PC-3 (cell line): ENCODE measurements at regions not wholly inside any gene's neighbourhood (a gene's known extent, or its start where the extent isn't known, plus 50 kb on each side); places are given as distances from the start of the nearest gene placed in this dataset.

Experiments used
- ATAC-seq: fragments of 200-7000 bp; cut with Tn5 transposase; 2 replicates; pipeline ENCODE4 v1.9.1; 2020; ENCODE audit warnings: mild to moderate bottlenecking, moderate library complexity
- BruUV-seq: library from RNA; stranded (reverse); fragments of 400-500 nt; replicated peaks from 2 replicates; lab custom pipeline; 2021; lab: Mats Ljungman, UMichigan
- CTCF ChIA-PET: fragments of 300-600 bp; sonication (Branson Sonifier 250); formaldehyde crosslinking; loops from one replicate; lab custom pipeline; 2022; ENCODE audit warnings: antibody characterized with exemption; lab: Charles Lee
- POLR2A ChIA-PET: fragments of 300-600 bp; sonication (Branson Sonifier 250); formaldehyde crosslinking; loops from one replicate; lab custom pipeline; 2022; ENCODE audit warnings: antibody characterized with exemption; ENCODE audit not compliant: unreplicated experiment; lab: Charles Lee
- DNase-seq: peaks from one replicate; pipeline ENCODE4 v3.0.0-alpha.2; 2015
- H2AFZ ChIP-seq: fragments of 300-600 bp; sonication (generic); 2 replicates; pipeline ENCODE4 v1.6.0; 2016; ENCODE audit warnings: antibody characterized with exemption, low read length
- H3F3A ChIP-seq: fragments of 300-600 bp; sonication (generic); one replicate; pipeline ENCODE4 v1.6.0; 2017; ENCODE audit warnings: antibody characterized with exemption, low read length, control low read depth, mild to moderate bottlenecking; ENCODE audit not compliant: unreplicated experiment
- H3K27ac ChIP-seq: fragments of 300-600 bp; sonication (generic); 2 replicates; pipeline ENCODE4 v1.5.1; 2016; ENCODE audit warnings: mild to moderate bottlenecking, low read length
- H3K27me3 ChIP-seq: fragments of 300-600 bp; sonication (generic); 2 replicates; pipeline ENCODE4 v1.6.1; 2016; ENCODE audit warnings: low read length, mixed read lengths
- H3K36me3 ChIP-seq: fragments of 300-600 bp; sonication (generic); 2 replicates; pipeline ENCODE4 v1.6.1; 2016; ENCODE audit warnings: low read depth, mixed run types, low read length, mixed read lengths
- H3K4me1 ChIP-seq: fragments of 300-600 bp; sonication (generic); 2 replicates; pipeline ENCODE4 v1.5.1; 2016; ENCODE audit warnings: low read length; ENCODE audit not compliant: insufficient read depth
- H3K4me2 ChIP-seq: fragments of 300-600 bp; sonication (generic); 2 replicates; pipeline ENCODE4 v1.6.0; 2016; ENCODE audit warnings: low read length
- H3K4me3 ChIP-seq: fragments of 300-600 bp; sonication (generic); 2 replicates; pipeline ENCODE4 v1.5.1; 2016; ENCODE audit warnings: mild to moderate bottlenecking, low read length, mixed read lengths
- H3K79me2 ChIP-seq: fragments of 300-600 bp; sonication (generic); 2 replicates; pipeline ENCODE4 v1.6.1; 2017; ENCODE audit warnings: low read length, mixed read lengths
- H3K9ac ChIP-seq: fragments of 300-600 bp; sonication (generic); 2 replicates; pipeline ENCODE4 v1.6.0; 2016; ENCODE audit warnings: mild to moderate bottlenecking, low read length
- H3K9me2 ChIP-seq: fragments of 300-600 bp; sonication (generic); replicated peaks from 2 replicates; pipeline ENCODE4 v1.6.1; 2016; ENCODE audit warnings: mixed run types, low read length, mixed read lengths
- H3K9me3 ChIP-seq: fragments of 300-600 bp; sonication (generic); 2 replicates; pipeline ENCODE4 v1.6.1; 2016; ENCODE audit warnings: low read length, mixed read lengths
- H4K20me1 ChIP-seq: fragments of 300-600 bp; sonication (generic); 2 replicates; pipeline ENCODE4 v1.6.1; 2016; ENCODE audit warnings: low read length, mixed read lengths
- EZH2 ChIP-seq: fragments of 300-600 bp; sonication (generic); IDR thresholded peaks from one replicate; pipeline ENCODE4 v1.6.1; 2017; ENCODE audit warnings: antibody characterized with exemption, mild to moderate bottlenecking, low read length; ENCODE audit not compliant: unreplicated experiment
- EZH2phosphoT487 ChIP-seq: fragments of 300-600 bp; sonication (generic); IDR thresholded peaks from 2 replicates; pipeline ENCODE4 v1.6.1; 2018; ENCODE audit warnings: mild to moderate bottlenecking, antibody characterized with exemption, low read length, borderline replicate concordance
- intact Hi-C: fragments of 100-400 bp; cut with micrococcal nuclease; formaldehyde crosslinking; loops from 2 replicates; pipeline ENCODE4 v1.9.0; 2023
- TF ChIP-seq, protein P1 (sequence below): fragments of 300-600 bp; sonication (generic); conservative IDR thresholded peaks from 2 replicates; pipeline ENCODE4 v1.5.1; 2017; ENCODE audit warnings: antibody characterized with exemption, low read depth, mild to moderate bottlenecking, low read length

DNA sequence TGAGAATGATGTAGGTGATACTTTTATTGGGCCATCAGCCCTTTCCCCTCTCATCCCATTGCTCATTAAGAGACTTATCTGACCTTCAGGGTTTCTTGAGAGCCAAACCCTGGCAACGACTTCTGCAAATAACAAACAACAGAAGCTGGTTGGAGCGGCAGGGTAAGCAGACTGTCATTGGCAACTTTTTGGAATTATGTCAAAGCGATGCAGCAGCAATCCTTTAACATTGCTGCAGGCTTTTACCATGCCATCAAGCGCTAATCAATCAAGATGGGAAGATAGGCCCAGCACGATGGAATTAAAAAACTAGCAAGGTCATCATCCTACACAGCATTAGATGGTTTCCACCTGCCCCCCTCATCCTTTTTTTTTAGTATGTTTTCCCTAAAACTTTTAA is 406.1 kb upstream of the PDE3A start:
- Histone ChIP-seq H3K4me2 (no peak overlapping the region), H3K9me3 (no peaks in the 10 kb centered on the region), H3K4me3 (no peak overlapping the region), H3K9ac (no peak overlapping the region), H3K9me2 (no peaks in the 10 kb centered on the region), H2AFZ (no peak overlapping the region), H3K4me1 (no peaks in the 10 kb centered on the region), H3K79me2 (no peaks in the 10 kb centered on the region), H3F3A (no peaks in the 10 kb centered on the region), H3K27me3 (peaks cover 11% of the 10 kb centered on the region), H4K20me1 (no peaks in the 10 kb centered on the region), H3K36me3 (no peaks in the 10 kb centered on the region), H3K27ac (no peak overlapping the region)
- no TSS peak for BruUV-seq
- ATAC-seq: no peak
- TF ChIP-seq, protein P1, sequence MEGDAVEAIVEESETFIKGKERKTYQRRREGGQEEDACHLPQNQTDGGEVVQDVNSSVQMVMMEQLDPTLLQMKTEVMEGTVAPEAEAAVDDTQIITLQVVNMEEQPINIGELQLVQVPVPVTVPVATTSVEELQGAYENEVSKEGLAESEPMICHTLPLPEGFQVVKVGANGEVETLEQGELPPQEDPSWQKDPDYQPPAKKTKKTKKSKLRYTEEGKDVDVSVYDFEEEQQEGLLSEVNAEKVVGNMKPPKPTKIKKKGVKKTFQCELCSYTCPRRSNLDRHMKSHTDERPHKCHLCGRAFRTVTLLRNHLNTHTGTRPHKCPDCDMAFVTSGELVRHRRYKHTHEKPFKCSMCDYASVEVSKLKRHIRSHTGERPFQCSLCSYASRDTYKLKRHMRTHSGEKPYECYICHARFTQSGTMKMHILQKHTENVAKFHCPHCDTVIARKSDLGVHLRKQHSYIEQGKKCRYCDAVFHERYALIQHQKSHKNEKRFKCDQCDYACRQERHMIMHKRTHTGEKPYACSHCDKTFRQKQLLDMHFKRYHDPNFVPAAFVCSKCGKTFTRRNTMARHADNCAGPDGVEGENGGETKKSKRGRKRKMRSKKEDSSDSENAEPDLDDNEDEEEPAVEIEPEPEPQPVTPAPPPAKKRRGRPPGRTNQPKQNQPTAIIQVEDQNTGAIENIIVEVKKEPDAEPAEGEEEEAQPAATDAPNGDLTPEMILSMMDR: no peak
- no peak for DNase-seq
- ChIA-PET CTCF (no interaction called here), POLR2A (no interaction called here)
- intact Hi-C loops: no loop called here

DNA sequence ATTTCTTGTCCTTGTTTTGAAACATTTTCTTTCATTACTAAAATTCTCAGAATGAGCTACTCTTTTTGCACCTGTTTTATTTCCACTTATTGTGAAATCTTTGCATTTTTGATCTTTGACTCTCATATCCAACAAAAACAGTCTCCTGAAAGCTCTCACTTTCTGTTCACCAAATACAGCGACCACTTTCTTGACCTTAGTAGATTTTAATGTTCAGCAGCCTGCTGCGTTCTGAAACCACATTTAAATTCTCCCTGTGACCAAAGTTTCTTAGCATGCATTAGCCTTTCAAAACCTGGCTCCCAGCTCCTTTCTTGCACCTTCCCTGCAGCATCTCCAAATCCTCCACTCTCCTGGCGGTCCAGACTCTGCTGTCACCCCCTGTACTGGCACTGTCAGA is 404.4 kb upstream of the PDE3A start:
- ATAC-seq: no peak
- no peak overlapping the region for H3K4me3 ChIP-seq
- BruUV-seq: no TSS peak
- no peak overlapping the region for H2AFZ ChIP-seq
- no peaks in the 10 kb centered on the region for H3K9me2 ChIP-seq
- no peaks in the 10 kb centered on the region for H3K9me3 ChIP-seq
- no peaks in the 10 kb centered on the region for H3K36me3 ChIP-seq
- CTCF ChIA-PET: no interaction called here
- no peak for DNase-seq
- POLR2A ChIA-PET: no interaction called here
- no peaks in the 10 kb centered on the region for H4K20me1 ChIP-seq
- no peaks in the 10 kb centered on the region for H3F3A ChIP-seq
- H3K27me3 ChIP-seq: peaks cover 11% of the 10 kb centered on the region
- no peak overlapping the region for H3K4me2 ChIP-seq
- H3K27ac ChIP-seq: no peak overlapping the region
- intact Hi-C loops: no loop called here
- no peaks in the 10 kb centered on the region for H3K4me1 ChIP-seq
- H3K79me2 ChIP-seq: no peaks in the 10 kb centered on the region
- no peak overlapping the region for H3K9ac ChIP-seq
- no peak for TF ChIP-seq EZH2phosphoT487
- no peak for TF ChIP-seq EZH2
- TF ChIP-seq, protein P1: no peak

DNA sequence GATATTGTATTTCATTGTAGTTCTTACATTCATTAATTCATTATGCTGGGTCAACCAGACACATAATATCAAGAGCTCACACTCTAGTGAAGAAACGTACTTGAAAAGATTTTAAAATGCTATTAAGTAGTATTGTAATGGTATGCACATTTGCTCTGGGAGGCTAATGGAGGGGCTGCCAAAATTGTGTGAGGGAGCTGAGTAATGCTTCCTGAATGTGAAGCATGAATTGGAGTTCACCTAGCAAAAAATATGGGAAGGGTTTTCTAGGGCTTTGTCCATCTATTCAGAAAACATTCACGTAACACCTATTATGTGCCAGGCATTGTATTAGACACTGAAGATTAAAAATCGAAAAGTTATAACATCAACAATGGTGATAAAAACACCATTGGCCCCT is 403.8 kb upstream of the PDE3A start:
- no peak overlapping the region for H3K9ac ChIP-seq
- H3K4me1 ChIP-seq: no peaks in the 10 kb centered on the region
- no peaks in the 10 kb centered on the region for H3K9me2 ChIP-seq
- POLR2A ChIA-PET: no interaction called here
- no peaks in the 10 kb centered on the region for H3K79me2 ChIP-seq
- no peak overlapping the region for H3K4me2 ChIP-seq
- H3K36me3 ChIP-seq: no peaks in the 10 kb centered on the region
- no peaks in the 10 kb centered on the region for H3F3A ChIP-seq
- CTCF ChIA-PET: no interaction called here
- ATAC-seq (no peak), DNase-seq (no peak)
- H2AFZ ChIP-seq: no peak overlapping the region
- H3K4me3 ChIP-seq: no peak overlapping the region
- H3K27ac ChIP-seq: no peak overlapping the region
- H3K27me3 ChIP-seq: peaks cover 11% of the 10 kb centered on the region
- intact Hi-C loops: no loop called here
- TF ChIP-seq, protein P1: no peak
- TF ChIP-seq EZH2 (no peak), EZH2phosphoT487 (no peak)
- H4K20me1 ChIP-seq: no peaks in the 10 kb centered on the region
- no peaks in the 10 kb centered on the region for H3K9me3 ChIP-seq
- no TSS peak for BruUV-seq
